H9 (cell line): ENCODE measurements at regions not wholly inside any gene's neighbourhood (a gene's known extent, or its start where the extent isn't known, plus 50 kb on each side); places are given as distances from the start of the nearest gene placed in this dataset.

ENCODE experiments used
- DNase-seq: peaks from one replicate; pipeline ENCODE4 v3.0.0-alpha.2; 2017
- H2AFZ ChIP-seq: one replicate; pipeline ENCODE4 v1.6.1; 2013; ENCODE audit warnings: mild to moderate bottlenecking, low read length, control low read depth, moderate library complexity
- H2AK5ac ChIP-seq: 2 replicates; pipeline ENCODE4 v1.6.1; 2013; ENCODE audit warnings: low read length, control low read depth, mixed read lengths; ENCODE audit not compliant: insufficient read length
- H2BK120ac ChIP-seq: one replicate; pipeline ENCODE4 v1.6.1; 2013; ENCODE audit warnings: low read depth, mild to moderate bottlenecking, low read length, control low read depth, inconsistent platforms; ENCODE audit not compliant: poor library complexity, severe bottlenecking
- H2BK12ac ChIP-seq: 2 replicates; pipeline ENCODE4 v1.6.1; 2013; ENCODE audit warnings: low read length, control low read depth, mixed read lengths, low read depth; ENCODE audit not compliant: insufficient read length
- H2BK15ac ChIP-seq: 2 replicates; pipeline ENCODE4 v1.6.1; 2013; ENCODE audit warnings: low read depth, low read length, control low read depth
- H2BK20ac ChIP-seq: one replicate; pipeline ENCODE4 v1.6.1; 2013; ENCODE audit warnings: low read depth, mild to moderate bottlenecking, low read length, control low read depth, inconsistent platforms; ENCODE audit not compliant: poor library complexity, severe bottlenecking
- H2BK5ac ChIP-seq: 2 replicates; pipeline ENCODE4 v1.6.1; 2013; ENCODE audit warnings: low read length, control low read depth, mixed read lengths; ENCODE audit not compliant: insufficient read length
- H3K14ac ChIP-seq: 2 replicates; pipeline ENCODE4 v1.6.1; 2013; ENCODE audit warnings: low read length, control low read depth; ENCODE audit not compliant: insufficient read depth
- H3K18ac ChIP-seq: 2 replicates; pipeline ENCODE4 v1.6.1; 2013; ENCODE audit warnings: low read depth, mild to moderate bottlenecking, mixed read lengths, low read length, control low read depth; ENCODE audit not compliant: insufficient read length
- H3K23ac ChIP-seq: 2 replicates; pipeline ENCODE4 v1.6.1; 2013; ENCODE audit warnings: low read length, control low read depth, mixed read lengths, low read depth; ENCODE audit not compliant: insufficient read length
- H3K23me2 ChIP-seq: 2 replicates; pipeline ENCODE4 v1.6.1; 2013; ENCODE audit warnings: low read depth, mild to moderate bottlenecking, mixed read lengths, low read length, control low read depth; ENCODE audit not compliant: insufficient read length, poor library complexity, severe bottlenecking
- H3K27ac ChIP-seq: 2 replicates; pipeline ENCODE4 v1.5.1; 2013; ENCODE audit warnings: low read length, control low read depth, mixed read lengths, low read depth; ENCODE audit not compliant: insufficient read length
- H3K27me3 ChIP-seq: 2 replicates; pipeline ENCODE4 v1.6.1; 2013; ENCODE audit warnings: low read length, control low read depth, inconsistent platforms; ENCODE audit not compliant: insufficient read depth
- H3K4ac ChIP-seq: 2 replicates; pipeline ENCODE4 v1.6.1; 2013; ENCODE audit warnings: low read depth, mild to moderate bottlenecking, control low read depth, inconsistent platforms, low read length, moderate library complexity
- H3K4me1 ChIP-seq: 2 replicates; pipeline ENCODE4 v1.6.1; 2013; ENCODE audit warnings: low read length, control low read depth, inconsistent platforms; ENCODE audit not compliant: insufficient read depth
- H3K4me2 ChIP-seq: 2 replicates; pipeline ENCODE4 v1.6.1; 2013; ENCODE audit warnings: low read length, control low read depth, mixed read lengths; ENCODE audit not compliant: insufficient read length, insufficient read depth
- H3K56ac ChIP-seq: 2 replicates; pipeline ENCODE4 v1.6.1; 2013; ENCODE audit warnings: low read depth, mild to moderate bottlenecking, mixed read lengths, low read length, control low read depth; ENCODE audit not compliant: insufficient read length
- H3K79me1 ChIP-seq: 2 replicates; pipeline ENCODE4 v1.6.1; 2013; ENCODE audit warnings: low read depth, mild to moderate bottlenecking, moderate library complexity, low read length, control low read depth, inconsistent platforms; ENCODE audit not compliant: insufficient read depth, poor library complexity, severe bottlenecking
- H3K79me2 ChIP-seq: 2 replicates; pipeline ENCODE4 v1.6.1; 2013; ENCODE audit warnings: low read length, control low read depth, inconsistent platforms; ENCODE audit not compliant: insufficient read depth
- H3K9ac ChIP-seq: 2 replicates; pipeline ENCODE4 v1.6.1; 2013; ENCODE audit warnings: low read length, control low read depth, mixed read lengths; ENCODE audit not compliant: insufficient read length; ENCODE audit errors: extremely low read depth
- H3K9me3 ChIP-seq: one replicate; pipeline ENCODE4 v1.6.1; 2013; ENCODE audit warnings: low read depth, low read length, inconsistent platforms; ENCODE audit not compliant: control insufficient read depth
- H3T11ph ChIP-seq: one replicate; pipeline ENCODE4 v1.6.1; 2013; ENCODE audit warnings: mild to moderate bottlenecking, low read length, control low read depth, inconsistent platforms
- H4K20me1 ChIP-seq: one replicate; pipeline ENCODE4 v1.6.1; 2013; ENCODE audit not compliant: control insufficient read depth, insufficient read length, insufficient read depth
- H4K5ac ChIP-seq: 2 replicates; pipeline ENCODE4 v1.6.1; 2013; ENCODE audit warnings: low read depth, mild to moderate bottlenecking, mixed read lengths, low read length, control low read depth; ENCODE audit not compliant: insufficient read length
- H4K8ac ChIP-seq: replicated peaks from 2 replicates; pipeline ENCODE4 v1.6.1; 2013; ENCODE audit warnings: low read length, control low read depth, mixed read lengths, low read depth; ENCODE audit not compliant: insufficient read length
- H4K91ac ChIP-seq: 2 replicates; pipeline ENCODE4 v1.6.1; 2013; ENCODE audit warnings: low read depth, mild to moderate bottlenecking, moderate library complexity, mixed read lengths, low read length, control low read depth; ENCODE audit not compliant: insufficient read length
- H3K27ac Mint-ChIP-seq, 3 experiments: 2 replicates in 2 of 3; 3 replicates in 1 of 3; pipeline ENCODE4 v1.8.0; 2020 to 2021; ENCODE audit warnings: mixed read lengths in 3 of 3, mild to moderate bottlenecking in 1 of 3, moderate library complexity in 1 of 3
- H3K27me3 Mint-ChIP-seq: 2 replicates; pipeline ENCODE4 v1.8.0; 2021; ENCODE audit warnings: low read depth, mild to moderate bottlenecking, moderate library complexity, mixed read lengths
- H3K36me3 Mint-ChIP-seq, 3 experiments: 2 replicates in 2 of 3; 3 replicates in 1 of 3; pipeline ENCODE4 v1.8.0; 2020 to 2021; ENCODE audit warnings: low read depth in 3 of 3, mixed read lengths in 3 of 3; ENCODE audit not compliant: insufficient read depth in 1 of 3
- H3K4me1 Mint-ChIP-seq, 2 experiments: 2 replicates each; pipeline ENCODE4 v1.8.0; 2020; ENCODE audit warnings: mixed read lengths in 2 of 2
- H3K4me3 Mint-ChIP-seq, 2 experiments: 2 replicates in 1 of 2; 3 replicates in 1 of 2; pipeline ENCODE4 v1.8.0; 2020 to 2021; ENCODE audit warnings: mild to moderate bottlenecking in 2 of 2, mixed read lengths in 2 of 2, moderate library complexity in 1 of 2
- H3K9me3 Mint-ChIP-seq, 2 experiments: 2 replicates in 1 of 2; 3 replicates in 1 of 2; pipeline ENCODE4 v1.8.0; 2020; ENCODE audit warnings: mild to moderate bottlenecking in 2 of 2, mixed read lengths in 2 of 2, moderate library complexity in 1 of 2
- WGBS: extraction: QIAGEN DNeasy Blood & Tissue Kit; methylation state at CpG from one replicate; pipeline ENCODE4 v1.1.7; 2013; ENCODE audit warnings: missing lambda C conversion rate, low lambda C conversion rate, mixed read lengths; ENCODE audit not compliant: insufficient read length; ENCODE audit errors: extremely low coverage; 5-methylcytosine and 5-hydroxymethylcytosine counted together
- TF ChIP-seq, protein P1 (sequence below): fragments of 200-600 bp; sonication (generic); conservative IDR thresholded peaks from 3 replicates; pipeline ENCODE4 v1.8.0; 2021; ENCODE audit warnings: antibody characterized with exemption, mild to moderate bottlenecking

DNA sequence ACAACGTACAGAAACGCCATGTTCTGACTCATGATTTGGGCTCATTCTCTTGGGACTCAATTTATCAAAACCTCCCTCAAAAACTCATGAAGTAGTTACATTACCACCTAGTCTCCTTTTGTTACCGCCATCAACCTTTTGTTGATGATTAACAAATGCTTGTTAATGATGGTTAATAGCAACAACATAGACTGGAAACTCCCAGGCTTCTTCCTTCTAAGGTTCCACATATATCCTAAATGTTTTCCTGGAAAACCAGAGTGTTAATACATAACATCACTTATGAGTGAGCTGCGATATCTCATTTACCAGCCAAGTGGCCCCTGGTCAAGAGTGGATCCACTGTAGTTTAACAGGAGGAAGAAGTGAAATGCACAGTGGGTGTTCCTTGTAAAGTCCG is 176.3 kb downstream of the ERMARD start:
- no peak overlapping the region for H3K9ac ChIP-seq
- H3K18ac ChIP-seq: no peak overlapping the region
- no peak overlapping the region for H2BK12ac ChIP-seq
- no CpG with 5 or more reads among the region's 5 CpGs for WGBS
- no peak overlapping the region for H3K4me2 ChIP-seq
- H3K14ac ChIP-seq: no peak overlapping the region
- H3K4ac ChIP-seq: no peak overlapping the region
- no peak for DNase-seq
- H3K23ac ChIP-seq: no peak overlapping the region
- H2BK120ac ChIP-seq: no peak overlapping the region
- H3T11ph ChIP-seq: no peak overlapping the region
- no peak overlapping the region for H3K56ac ChIP-seq
- Mint-ChIP-seq H3K4me1 (peaks cover 2 to 20% of the 10 kb centered on the region in 2 experiments), H3K36me3 (peaks cover 0 to 5% (median 0%) of the 10 kb centered on the region in 3 experiments; a peak in 2 of 7 replicates), H3K27ac (no peak overlapping the region), H3K27me3 (peaks cover 16% of the 10 kb centered on the region), H3K4me3 (no peak overlapping the region), H3K9me3 (peaks cover 2 to 8% of the 10 kb centered on the region in 2 experiments; a peak in 3 of 5 replicates)
- no peak overlapping the region for H4K5ac ChIP-seq
- no peak overlapping the region for H3K27ac ChIP-seq
- no peak overlapping the region for H2AFZ ChIP-seq
- no peak overlapping the region for H2BK20ac ChIP-seq
- no peak overlapping the region for H2BK5ac ChIP-seq
- no peaks in the 10 kb centered on the region for H4K20me1 ChIP-seq
- H3K27me3 ChIP-seq: no peaks in the 10 kb centered on the region
- TF ChIP-seq, protein P1, sequence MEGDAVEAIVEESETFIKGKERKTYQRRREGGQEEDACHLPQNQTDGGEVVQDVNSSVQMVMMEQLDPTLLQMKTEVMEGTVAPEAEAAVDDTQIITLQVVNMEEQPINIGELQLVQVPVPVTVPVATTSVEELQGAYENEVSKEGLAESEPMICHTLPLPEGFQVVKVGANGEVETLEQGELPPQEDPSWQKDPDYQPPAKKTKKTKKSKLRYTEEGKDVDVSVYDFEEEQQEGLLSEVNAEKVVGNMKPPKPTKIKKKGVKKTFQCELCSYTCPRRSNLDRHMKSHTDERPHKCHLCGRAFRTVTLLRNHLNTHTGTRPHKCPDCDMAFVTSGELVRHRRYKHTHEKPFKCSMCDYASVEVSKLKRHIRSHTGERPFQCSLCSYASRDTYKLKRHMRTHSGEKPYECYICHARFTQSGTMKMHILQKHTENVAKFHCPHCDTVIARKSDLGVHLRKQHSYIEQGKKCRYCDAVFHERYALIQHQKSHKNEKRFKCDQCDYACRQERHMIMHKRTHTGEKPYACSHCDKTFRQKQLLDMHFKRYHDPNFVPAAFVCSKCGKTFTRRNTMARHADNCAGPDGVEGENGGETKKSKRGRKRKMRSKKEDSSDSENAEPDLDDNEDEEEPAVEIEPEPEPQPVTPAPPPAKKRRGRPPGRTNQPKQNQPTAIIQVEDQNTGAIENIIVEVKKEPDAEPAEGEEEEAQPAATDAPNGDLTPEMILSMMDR: no peak
- H3K9me3 ChIP-seq: no peaks in the 10 kb centered on the region
- no peak overlapping the region for H4K91ac ChIP-seq
- H3K79me2 ChIP-seq: no peaks in the 10 kb centered on the region
- no peaks in the 10 kb centered on the region for H3K23me2 ChIP-seq
- no peaks in the 10 kb centered on the region for H3K4me1 ChIP-seq
- H2BK15ac ChIP-seq: no peak overlapping the region
- H4K8ac ChIP-seq: no peak overlapping the region
- no peak overlapping the region for H2AK5ac ChIP-seq
- H3K79me1 ChIP-seq: no peaks in the 10 kb centered on the region
